Ishikawa (cell line): ENCODE measurements at regions not wholly inside any gene's neighbourhood (a gene's known extent, or its start where the extent isn't known, plus 50 kb on each side); places are given as distances from the start of the nearest gene placed in this dataset.

Experiments used
- EP300 ChIP-seq: IDR thresholded peaks from 2 replicates; pipeline ENCODE4 v1.6.1; 2012; ENCODE audit warnings: borderline replicate concordance
- FOXM1 ChIP-seq: IDR thresholded peaks from 2 replicates; pipeline ENCODE4 v1.6.1; 2012; ENCODE audit warnings: low read depth, borderline replicate concordance
- MAX ChIP-seq: IDR thresholded peaks from 2 replicates; pipeline ENCODE4 v1.6.1; 2012

DNA sequence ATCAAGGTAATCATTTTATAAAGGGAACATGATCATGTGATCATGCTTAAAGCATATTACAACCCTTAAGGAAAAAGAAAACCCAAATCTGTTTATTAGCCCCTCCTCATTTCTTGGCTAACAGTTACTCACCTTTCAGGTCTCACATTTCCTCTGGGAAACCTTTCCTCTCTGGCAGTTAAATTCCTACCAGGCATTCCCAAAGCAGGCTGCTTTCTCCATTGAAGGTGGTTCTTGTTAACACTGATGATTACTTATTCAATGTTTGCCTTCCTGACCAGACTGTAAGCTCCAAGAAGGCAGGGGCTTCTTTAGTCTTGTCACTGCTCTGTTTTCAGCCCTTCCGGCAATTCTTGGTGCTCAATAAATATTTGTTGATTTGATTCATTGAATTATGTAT, 59.9 kb downstream of the PLK2 start:
- TF ChIP-seq MAX (no peak), EP300 (no peak), FOXM1 (no peak)
